Parathyroid adenoma (tissue), 2 donors: ENCODE measurements at regions not wholly inside any gene's neighbourhood (a gene's known extent, or its start where the extent isn't known, plus 50 kb on each side); places are given as distances from the start of the nearest gene placed in this dataset.
"Not testable (repeated sequence)": the region's sequence is repeated elsewhere in the genome, so short reads cannot be mapped to it uniquely, and the experiment has no call there.

Experiments
- H2AFZ ChIP-seq: fragments of 300-600 bp; sonication (generic); one replicate; pipeline ENCODE4 v1.7.0; 2017; ENCODE audit warnings: antibody characterized with exemption, mild to moderate bottlenecking
- H3K27ac ChIP-seq: fragments of 300-600 bp; sonication (generic); one replicate; pipeline ENCODE4 v1.7.0; 2017
- H3K27me3 ChIP-seq: fragments of 300-600 bp; sonication (generic); one replicate; pipeline ENCODE4 v1.7.0; 2017; ENCODE audit warnings: low read length; ENCODE audit not compliant: control insufficient read depth, insufficient read depth
- H3K36me3 ChIP-seq: fragments of 300-600 bp; sonication (generic); one replicate; pipeline ENCODE4 v1.7.0; 2017; ENCODE audit warnings: low read length; ENCODE audit not compliant: control insufficient read depth, insufficient read depth
- H3K4me1 ChIP-seq: fragments of 300-600 bp; sonication (generic); one replicate; pipeline ENCODE4 v1.7.0; 2017; ENCODE audit warnings: control low read depth
- H3K4me2 ChIP-seq: fragments of 300-600 bp; sonication (generic); one replicate; pipeline ENCODE4 v1.7.0; 2017; ENCODE audit warnings: low read length
- H3K4me3 ChIP-seq: fragments of 300-600 bp; sonication (generic); one replicate; pipeline ENCODE4 v1.7.0; 2017; ENCODE audit warnings: low read depth, low read length
- H3K79me2 ChIP-seq: fragments of 300-600 bp; sonication (generic); one replicate; pipeline ENCODE4 v1.7.0; 2017; ENCODE audit warnings: control low read depth
- H3K9ac ChIP-seq: fragments of 300-600 bp; sonication (generic); one replicate; pipeline ENCODE4 v1.7.0; 2017; ENCODE audit warnings: mild to moderate bottlenecking
- H3K9me3 ChIP-seq: fragments of 300-600 bp; sonication (generic); one replicate; pipeline ENCODE4 v1.7.0; 2017; ENCODE audit warnings: low read length; ENCODE audit not compliant: control insufficient read depth
- TF ChIP-seq, protein P1 (sequence below): fragments of 300-600 bp; sonication (generic); IDR thresholded peaks from one replicate; pipeline ENCODE4 v1.7.0; 2017; ENCODE audit warnings: antibody characterized with exemption, mild to moderate bottlenecking
- donor health status: primary hyperparathyroidism.

DNA sequence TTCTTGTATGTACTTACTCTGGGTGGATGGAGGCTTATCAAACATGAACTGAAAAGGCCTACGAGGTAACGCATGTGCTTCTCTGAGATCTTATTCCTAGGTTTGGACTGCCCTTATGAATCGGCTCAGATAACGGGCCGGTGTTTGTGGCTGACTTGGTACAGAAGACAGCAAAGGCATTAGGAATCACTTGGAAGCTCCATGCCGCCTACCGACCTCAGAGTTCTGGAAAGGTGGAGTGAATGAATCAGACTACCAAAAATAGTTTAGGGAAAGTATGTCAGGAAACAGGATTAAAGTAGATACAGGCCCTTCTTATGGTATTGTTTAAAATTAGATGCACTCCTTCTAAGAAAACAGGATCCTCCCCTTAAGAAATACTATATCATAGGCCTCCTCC is 172.4 kb upstream of the PCDH9 start:
- no peak overlapping the region for H3K9ac ChIP-seq
- TF ChIP-seq, protein P1, sequence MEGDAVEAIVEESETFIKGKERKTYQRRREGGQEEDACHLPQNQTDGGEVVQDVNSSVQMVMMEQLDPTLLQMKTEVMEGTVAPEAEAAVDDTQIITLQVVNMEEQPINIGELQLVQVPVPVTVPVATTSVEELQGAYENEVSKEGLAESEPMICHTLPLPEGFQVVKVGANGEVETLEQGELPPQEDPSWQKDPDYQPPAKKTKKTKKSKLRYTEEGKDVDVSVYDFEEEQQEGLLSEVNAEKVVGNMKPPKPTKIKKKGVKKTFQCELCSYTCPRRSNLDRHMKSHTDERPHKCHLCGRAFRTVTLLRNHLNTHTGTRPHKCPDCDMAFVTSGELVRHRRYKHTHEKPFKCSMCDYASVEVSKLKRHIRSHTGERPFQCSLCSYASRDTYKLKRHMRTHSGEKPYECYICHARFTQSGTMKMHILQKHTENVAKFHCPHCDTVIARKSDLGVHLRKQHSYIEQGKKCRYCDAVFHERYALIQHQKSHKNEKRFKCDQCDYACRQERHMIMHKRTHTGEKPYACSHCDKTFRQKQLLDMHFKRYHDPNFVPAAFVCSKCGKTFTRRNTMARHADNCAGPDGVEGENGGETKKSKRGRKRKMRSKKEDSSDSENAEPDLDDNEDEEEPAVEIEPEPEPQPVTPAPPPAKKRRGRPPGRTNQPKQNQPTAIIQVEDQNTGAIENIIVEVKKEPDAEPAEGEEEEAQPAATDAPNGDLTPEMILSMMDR: no peak
- no peak overlapping the region for H2AFZ ChIP-seq
- H3K4me1 ChIP-seq: no peaks in the 10 kb centered on the region
- H3K36me3 ChIP-seq: no peaks in the 10 kb centered on the region
- no peaks in the 10 kb centered on the region for H3K27me3 ChIP-seq
- H3K4me3 ChIP-seq: no peak overlapping the region
- H3K27ac ChIP-seq: no peak overlapping the region
- H3K4me2 ChIP-seq: no peak overlapping the region
- H3K79me2 ChIP-seq: no peaks in the 10 kb centered on the region
- no peaks in the 10 kb centered on the region for H3K9me3 ChIP-seq

DNA sequence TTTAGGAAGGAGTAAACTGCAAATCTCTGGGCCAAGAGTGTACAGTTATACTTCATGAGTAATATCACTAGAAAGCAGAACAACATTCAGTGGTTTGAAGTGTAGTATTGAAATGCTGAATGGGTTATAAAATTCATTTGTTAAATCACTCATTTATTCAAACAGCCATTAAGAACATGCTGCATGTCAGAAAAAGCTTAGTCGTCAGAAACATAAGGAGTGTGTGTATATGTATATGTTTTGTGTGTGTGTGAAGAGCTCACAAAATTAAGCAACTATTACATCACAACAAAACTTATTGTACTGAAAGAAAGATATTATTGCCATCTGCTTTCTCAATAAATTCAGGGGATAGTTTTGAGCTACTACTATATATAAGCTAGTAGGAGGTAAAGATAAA is 165.4 kb upstream of the PCDH9 start:
- Histone ChIP-seq H3K9ac (no peak overlapping the region), H2AFZ (no peak overlapping the region), H3K27ac (no peak overlapping the region), H3K9me3 (no peaks in the 10 kb centered on the region), H3K36me3 (no peaks in the 10 kb centered on the region), H3K4me3 (no peak overlapping the region), H3K4me1 (no peaks in the 10 kb centered on the region), H3K27me3 (no peaks in the 10 kb centered on the region), H3K79me2 (no peaks in the 10 kb centered on the region), H3K4me2 (no peak overlapping the region)
- TF ChIP-seq, protein P1: no peak

DNA sequence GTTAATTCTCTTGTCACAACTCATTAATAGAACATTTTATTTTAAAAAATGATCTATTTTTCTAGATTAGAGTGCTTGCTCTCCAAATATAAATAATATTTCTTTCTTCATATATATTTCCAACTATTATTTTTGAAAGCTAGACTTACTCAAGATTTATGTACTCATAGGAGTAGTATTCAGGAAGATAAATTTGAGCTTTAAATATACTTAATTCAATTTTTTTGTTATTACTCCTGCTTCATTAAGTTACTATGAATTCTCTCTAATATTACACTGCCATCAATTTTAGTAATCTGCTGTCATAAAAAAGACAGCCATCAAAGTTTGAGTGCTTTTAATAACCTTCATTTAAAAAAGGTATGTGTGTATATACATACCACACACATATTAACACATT is 161.9 kb upstream of the PCDH9 start:
- Histone ChIP-seq H3K4me3 (no peak overlapping the region), H3K27ac (no peak overlapping the region), H3K9ac (no peak overlapping the region), H3K79me2 (no peaks in the 10 kb centered on the region), H2AFZ (no peak overlapping the region), H3K27me3 (no peaks in the 10 kb centered on the region), H3K9me3 (no peaks in the 10 kb centered on the region), H3K4me2 (no peak overlapping the region), H3K36me3 (no peaks in the 10 kb centered on the region), H3K4me1 (no peaks in the 10 kb centered on the region)
- TF ChIP-seq, protein P1: no peak

DNA sequence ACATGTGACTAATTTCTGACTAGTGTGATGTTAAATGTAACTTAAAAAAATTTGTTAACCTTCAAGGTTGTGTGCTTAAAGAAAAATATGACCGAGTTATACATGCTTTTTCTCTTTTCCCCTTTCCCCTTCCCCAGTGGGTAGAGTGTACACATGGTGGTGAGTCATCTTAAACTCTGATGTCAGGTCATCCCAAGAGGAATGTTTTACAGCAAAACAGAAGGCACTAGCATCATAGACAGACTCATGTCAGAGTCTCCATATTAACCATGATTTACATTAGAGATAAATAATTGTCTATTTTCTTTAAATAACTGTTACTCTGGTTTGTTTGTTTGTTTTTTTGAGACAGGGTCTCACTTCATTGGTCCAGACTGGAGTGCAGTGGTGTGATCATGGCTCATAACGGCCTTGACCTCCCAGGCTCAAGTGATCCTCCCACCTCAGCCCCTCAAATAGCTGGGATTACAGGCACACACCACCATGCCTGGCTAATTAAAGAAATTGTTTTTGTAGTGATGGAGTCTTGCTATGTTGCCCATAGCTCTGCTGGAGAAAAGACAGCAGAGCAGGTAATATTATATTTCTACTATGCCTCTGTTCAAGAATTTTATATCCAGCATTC is 160.4 kb upstream of the PCDH9 start:
- no peaks in the 10 kb centered on the region for H3K36me3 ChIP-seq
- no peak overlapping the region for H3K27ac ChIP-seq
- H3K4me2 ChIP-seq: no peak overlapping the region
- TF ChIP-seq, protein P1: no peak
- no peaks in the 10 kb centered on the region for H3K4me1 ChIP-seq
- no peak overlapping the region for H3K4me3 ChIP-seq
- H3K9ac ChIP-seq: no peak overlapping the region
- H3K27me3 ChIP-seq: no peaks in the 10 kb centered on the region
- H3K9me3 ChIP-seq: no peaks in the 10 kb centered on the region
- no peak overlapping the region for H2AFZ ChIP-seq
- H3K79me2 ChIP-seq: no peaks in the 10 kb centered on the region

- Histone ChIP-seq H3K27ac (no peak overlapping the region), H3K4me3 (no peak overlapping the region), H3K4me1 (no peaks in the 10 kb centered on the region), H3K79me2 (no peaks in the 10 kb centered on the region), H3K9me3 (no peaks in the 10 kb centered on the region), H3K4me2 (no peak overlapping the region), H2AFZ (no peak overlapping the region), H3K36me3 (no peaks in the 10 kb centered on the region), H3K9ac (no peak overlapping the region), H3K27me3 (no peaks in the 10 kb centered on the region)
- TF ChIP-seq, protein P1: no peak
Measured at GRCh38 chr13:67389171-67389570, 159.0 kb upstream of the PCDH9 start.

- H3K9me3 ChIP-seq, H3K27me3 ChIP-seq, H3K4me1 ChIP-seq: not testable (repeated sequence)
Measured at GRCh38 chr13:67383109-67383757, 153.1 kb upstream of the PCDH9 start.

More at GRCh38 chr13:67383109-67383757, 153.1 kb upstream of the PCDH9 start:
- not testable (repeated sequence) for H3K36me3 ChIP-seq, H3K4me3 ChIP-seq, H2AFZ ChIP-seq, H3K9ac ChIP-seq, H3K79me2 ChIP-seq, H3K4me2 ChIP-seq, H3K27ac ChIP-seq
